Keratinocyte (primary cell): ENCODE measurements at regions not wholly inside any gene's neighbourhood (a gene's known extent, or its start where the extent isn't known, plus 50 kb on each side); places are given as distances from the start of the nearest gene placed in this dataset.

ENCODE experiments used
- DNase-seq: peaks from one replicate; pipeline ENCODE4 v3.0.0-alpha.2; 2011; ENCODE audit warnings: low read depth, missing footprints, low spot score
- FAIRE-seq: peaks from 2 replicates; lab custom pipeline; 2011; peaks lifted over from hg19 to GRCh38; lab: Jason Lieb, UNC
- H2AFZ ChIP-seq: 2 replicates; pipeline ENCODE4 v1.6.0; 2012; ENCODE audit warnings: low read length, control low read depth, inconsistent platforms; ENCODE audit not compliant: control insufficient read depth
- H3K27ac ChIP-seq: 2 replicates; pipeline ENCODE4 v1.5.1; 2011; ENCODE audit warnings: low read length; ENCODE audit not compliant: control insufficient read depth, insufficient read depth
- H3K27me3 ChIP-seq: 3 replicates; pipeline ENCODE4 v1.6.0; 2011; ENCODE audit warnings: low read length; ENCODE audit not compliant: control insufficient read depth, insufficient read depth; ENCODE audit errors: extremely low read depth
- H3K36me3 ChIP-seq, 2 experiments: 2 replicates in 1 of 2; 3 replicates in 1 of 2; pipeline ENCODE4 v1.5.1; 2011; ENCODE audit warnings: low read length in 2 of 2, mild to moderate bottlenecking in 1 of 2; ENCODE audit not compliant: control insufficient read depth in 2 of 2, insufficient read depth in 2 of 2; ENCODE audit errors: extremely low read depth in 1 of 2
- H3K4me1 ChIP-seq: 3 replicates; pipeline ENCODE4 v1.5.1; 2011; ENCODE audit warnings: low read length; ENCODE audit not compliant: control insufficient read depth, insufficient read depth; ENCODE audit errors: extremely low read depth
- H3K4me2 ChIP-seq: 3 replicates; pipeline ENCODE4 v1.6.0; 2011; ENCODE audit warnings: low read depth, low read length; ENCODE audit not compliant: control insufficient read depth, insufficient read depth; ENCODE audit errors: extremely low read depth
- H3K4me3 ChIP-seq, 3 experiments: fragments of 200-600 bp in 1 of 3; sonication (generic) in 1 of 3; 2 replicates in 2 of 3; 3 replicates in 1 of 3; pipeline ENCODE4 v1.5.1; 2011 to 2016; ENCODE audit warnings: low read length in 3 of 3, mild to moderate bottlenecking in 3 of 3, control low read depth in 2 of 3, inconsistent platforms in 1 of 3, low read depth in 1 of 3, mixed read lengths in 1 of 3, mixed run types in 1 of 3, moderate library complexity in 1 of 3; ENCODE audit not compliant: control insufficient read depth in 2 of 3, insufficient read depth in 2 of 3; ENCODE audit errors: extremely low read depth in 1 of 3
- H3K79me2 ChIP-seq: 2 replicates; pipeline ENCODE4 v1.6.0; 2012; ENCODE audit warnings: low read length; ENCODE audit not compliant: control insufficient read depth, insufficient read depth
- H3K9ac ChIP-seq: 3 replicates; pipeline ENCODE4 v1.6.0; 2011; ENCODE audit warnings: low read length; ENCODE audit not compliant: control insufficient read depth, insufficient read depth; ENCODE audit errors: extremely low read depth
- H3K9me1 ChIP-seq: 3 replicates; pipeline ENCODE4 v1.6.0; 2011; ENCODE audit warnings: low read length; ENCODE audit not compliant: control insufficient read depth, insufficient read depth; ENCODE audit errors: extremely low read depth
- H3K9me3 ChIP-seq: 2 replicates; pipeline ENCODE4 v1.5.1; 2012; ENCODE audit warnings: low read depth, low read length; ENCODE audit not compliant: control insufficient read depth
- H4K20me1 ChIP-seq: 3 replicates; pipeline ENCODE4 v1.6.0; 2011; ENCODE audit warnings: low read length; ENCODE audit not compliant: control insufficient read depth, insufficient read depth; ENCODE audit errors: extremely low read depth
- EZH2 ChIP-seq: IDR thresholded peaks from one replicate; pipeline ENCODE4 v1.6.1; 2012; ENCODE audit warnings: inconsistent platforms, mild to moderate bottlenecking, low read length, moderate library complexity
- dilution Hi-C: fragments of 300-500 bp; cut with MboI; formaldehyde crosslinking; loops from one replicate; pipeline ENCODE4 v1.7.0; 2020; ENCODE audit warnings: low sequenced_read_pairs; ENCODE audit not compliant: extremely low pct_ligation_motif_present
- TF ChIP-seq, protein P1 (sequence below), 3 experiments: IDR thresholded peaks in 1 of 3; conservative IDR thresholded peaks in 1 of 3; optimal IDR thresholded peaks in 1 of 3; 2 replicates in 2 of 3; 3 replicates in 1 of 3; pipeline versions ENCODE3 to v1.5.1; 2011; ENCODE audit warnings: low read length in 3 of 3, mild to moderate bottlenecking in 3 of 3, moderate library complexity in 2 of 3, control low read depth in 1 of 3, inconsistent platforms in 1 of 3; ENCODE audit not compliant: insufficient read depth in 2 of 3; ENCODE audit errors: extremely low read depth in 1 of 3

DNA sequence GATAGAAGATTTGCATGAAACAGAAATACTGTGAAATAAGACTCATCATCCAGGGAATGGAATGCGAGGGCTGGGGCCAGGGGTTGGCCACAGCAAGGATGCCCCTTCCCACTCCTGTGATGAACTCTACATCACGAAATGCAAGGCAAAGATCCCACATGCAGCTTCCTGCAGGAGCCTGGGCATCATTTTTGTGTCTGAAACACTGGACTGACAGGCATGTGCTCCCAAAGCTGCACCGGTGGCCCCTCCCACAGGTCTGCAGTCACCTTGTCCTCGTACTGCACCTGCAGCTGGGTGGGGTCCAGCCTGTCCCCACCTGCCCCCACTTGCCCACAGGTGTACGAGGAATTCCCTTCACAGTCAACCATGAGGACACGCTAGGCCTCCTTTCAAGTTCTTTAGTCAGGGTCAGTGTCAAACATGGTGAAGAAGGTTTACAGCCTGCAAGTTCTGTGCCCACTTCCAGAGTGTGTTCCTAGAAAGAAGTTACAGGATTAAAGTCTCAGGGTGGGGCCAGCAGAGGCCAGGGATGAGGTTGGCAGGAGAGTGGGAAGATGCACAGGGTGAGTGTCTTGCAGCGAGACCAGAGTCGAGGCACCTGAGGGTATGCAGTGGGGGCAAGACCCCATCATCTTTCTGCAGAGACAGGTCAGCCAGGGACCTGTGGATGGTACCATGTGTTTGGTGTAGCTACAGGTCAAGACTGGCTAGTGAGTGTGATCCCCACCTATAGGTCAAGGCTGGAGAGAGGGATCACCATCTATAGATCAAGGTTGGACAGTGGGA is 155.0 kb upstream of the IRX2 start:
- peaks cover 5% of the 10 kb centered on the region for H3K9me3 ChIP-seq
- H3K27me3 ChIP-seq, result no peaks in the 10 kb centered on the region
- H3K4me1 ChIP-seq, result no peaks in the 10 kb centered on the region
- no peak overlapping the region for H2AFZ ChIP-seq
- no peaks in the 10 kb centered on the region for H3K79me2 ChIP-seq
- no peaks in the 10 kb centered on the region for H4K20me1 ChIP-seq
- TF ChIP-seq, protein P1, sequence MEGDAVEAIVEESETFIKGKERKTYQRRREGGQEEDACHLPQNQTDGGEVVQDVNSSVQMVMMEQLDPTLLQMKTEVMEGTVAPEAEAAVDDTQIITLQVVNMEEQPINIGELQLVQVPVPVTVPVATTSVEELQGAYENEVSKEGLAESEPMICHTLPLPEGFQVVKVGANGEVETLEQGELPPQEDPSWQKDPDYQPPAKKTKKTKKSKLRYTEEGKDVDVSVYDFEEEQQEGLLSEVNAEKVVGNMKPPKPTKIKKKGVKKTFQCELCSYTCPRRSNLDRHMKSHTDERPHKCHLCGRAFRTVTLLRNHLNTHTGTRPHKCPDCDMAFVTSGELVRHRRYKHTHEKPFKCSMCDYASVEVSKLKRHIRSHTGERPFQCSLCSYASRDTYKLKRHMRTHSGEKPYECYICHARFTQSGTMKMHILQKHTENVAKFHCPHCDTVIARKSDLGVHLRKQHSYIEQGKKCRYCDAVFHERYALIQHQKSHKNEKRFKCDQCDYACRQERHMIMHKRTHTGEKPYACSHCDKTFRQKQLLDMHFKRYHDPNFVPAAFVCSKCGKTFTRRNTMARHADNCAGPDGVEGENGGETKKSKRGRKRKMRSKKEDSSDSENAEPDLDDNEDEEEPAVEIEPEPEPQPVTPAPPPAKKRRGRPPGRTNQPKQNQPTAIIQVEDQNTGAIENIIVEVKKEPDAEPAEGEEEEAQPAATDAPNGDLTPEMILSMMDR (optimal IDR thresholded peaks at IDR 0.05 in 1 of 3, IDR thresholded peaks at IDR 0.05 in 1 of 3, conservative IDR thresholded peaks at IDR 0.05 in 1 of 3; ENCODE audit: extremely low read depth in 1 of 3, insufficient read depth in 2 of 3, low read length in 3 of 3), result no peak
- no peak for TF ChIP-seq EZH2
- DNase-seq (no peak), FAIRE-seq (no peak)
- no peak overlapping the region for H3K27ac ChIP-seq
- dilution Hi-C loops, result no loop called here
- H3K36me3 ChIP-seq, result no peaks in the 10 kb centered on the region
- H3K9me1 ChIP-seq, result no peaks in the 10 kb centered on the region
- H3K4me2 ChIP-seq, result no peak overlapping the region
- no peak overlapping the region for H3K4me3 ChIP-seq
- H3K9ac ChIP-seq, result no peak overlapping the region

DNA sequence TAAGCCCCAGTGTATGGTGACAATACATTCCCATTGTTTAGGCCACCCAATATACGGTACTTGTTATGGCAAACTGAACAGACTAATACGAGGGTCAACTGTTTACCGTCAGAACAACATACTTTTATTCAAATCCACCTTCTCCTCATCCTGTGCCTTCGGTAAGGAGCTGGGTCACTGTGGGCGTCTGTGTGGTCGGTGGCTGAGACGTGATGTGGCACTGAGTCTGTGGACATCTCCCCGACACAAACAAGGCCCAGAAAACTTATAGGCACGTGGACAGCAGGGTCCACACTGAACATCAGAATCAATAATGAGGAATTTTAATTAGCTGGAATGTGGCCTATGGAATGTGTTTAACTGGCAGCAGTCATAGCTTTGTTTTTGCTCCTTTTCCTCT is 154.3 kb upstream of the IRX2 start:
- Histone ChIP-seq H3K4me2 (no peak overlapping the region), H3K9ac (no peak overlapping the region), H2AFZ (no peak overlapping the region), H3K9me3 (peaks cover 5% of the 10 kb centered on the region), H3K27ac (no peak overlapping the region), H3K27me3 (no peaks in the 10 kb centered on the region), H3K4me1 (no peaks in the 10 kb centered on the region), H3K9me1 (no peaks in the 10 kb centered on the region), H3K4me3 (no peak overlapping the region), H3K79me2 (no peaks in the 10 kb centered on the region), H4K20me1 (no peaks in the 10 kb centered on the region), H3K36me3 (no peaks in the 10 kb centered on the region)
- FAIRE-seq (no peak), DNase-seq (no peak)
- TF ChIP-seq, protein P1 (optimal IDR thresholded peaks at IDR 0.05 in 1 of 3, IDR thresholded peaks at IDR 0.05 in 1 of 3, conservative IDR thresholded peaks at IDR 0.05 in 1 of 3; ENCODE audit: extremely low read depth in 1 of 3, insufficient read depth in 2 of 3, low read length in 3 of 3), result no peak
- no peak for TF ChIP-seq EZH2
- dilution Hi-C loops, result no loop called here
